Fibroblast of villous mesenchyme (primary cell): ENCODE measurements at regions not wholly inside any gene's neighbourhood (a gene's known extent, or its start where the extent isn't known, plus 50 kb on each side); places are given as distances from the start of the nearest gene placed in this dataset.
"Not testable (repeated sequence)": the region's sequence is repeated elsewhere in the genome, so short reads cannot be mapped to it uniquely, and the experiment has no call there.

Experiments used
- DNase-seq: peaks from one replicate; pipeline ENCODE4 v3.0.0-alpha.2; 2010; ENCODE audit warnings: low read depth
- H3K4me3 ChIP-seq: 2 replicates; pipeline ENCODE4 v1.5.1; 2011; ENCODE audit warnings: low read depth, mild to moderate bottlenecking, low read length
- TF ChIP-seq, protein P1 (sequence below): IDR thresholded peaks from 2 replicates; pipeline ENCODE4 v1.5.1; 2012; ENCODE audit warnings: low read depth, mild to moderate bottlenecking, low read length; ENCODE audit not compliant: insufficient read depth

DNA sequence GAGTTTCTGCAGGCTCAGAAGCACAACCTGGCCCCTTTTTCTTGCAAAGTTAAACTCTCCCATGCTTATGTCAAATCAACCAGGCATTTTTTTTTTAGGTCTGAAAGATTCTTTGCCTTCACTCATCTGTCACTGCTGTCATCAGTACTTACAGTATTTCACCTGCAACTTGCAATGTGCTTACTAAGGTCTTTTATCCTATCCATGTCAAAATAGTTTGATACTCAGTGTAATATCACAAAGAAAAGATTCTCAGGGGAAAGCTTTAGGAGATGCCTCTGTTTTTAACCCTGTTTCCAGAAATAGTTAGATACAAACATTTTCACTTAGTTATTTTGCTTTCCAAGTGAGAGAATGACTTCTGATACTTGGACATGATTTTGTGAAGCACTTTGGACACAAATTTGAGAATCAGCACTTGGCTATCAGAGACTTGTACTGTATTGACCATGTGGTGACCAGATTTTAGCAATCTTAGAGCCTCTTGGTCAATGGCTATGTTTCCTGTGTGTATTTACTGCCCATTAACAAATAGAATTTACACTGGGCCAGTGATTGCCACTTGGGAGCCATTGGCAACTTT lies 428.2 kb downstream of the IRX1 start:
- H3K4me3 ChIP-seq, result no peak overlapping the region
- TF ChIP-seq, protein P1, sequence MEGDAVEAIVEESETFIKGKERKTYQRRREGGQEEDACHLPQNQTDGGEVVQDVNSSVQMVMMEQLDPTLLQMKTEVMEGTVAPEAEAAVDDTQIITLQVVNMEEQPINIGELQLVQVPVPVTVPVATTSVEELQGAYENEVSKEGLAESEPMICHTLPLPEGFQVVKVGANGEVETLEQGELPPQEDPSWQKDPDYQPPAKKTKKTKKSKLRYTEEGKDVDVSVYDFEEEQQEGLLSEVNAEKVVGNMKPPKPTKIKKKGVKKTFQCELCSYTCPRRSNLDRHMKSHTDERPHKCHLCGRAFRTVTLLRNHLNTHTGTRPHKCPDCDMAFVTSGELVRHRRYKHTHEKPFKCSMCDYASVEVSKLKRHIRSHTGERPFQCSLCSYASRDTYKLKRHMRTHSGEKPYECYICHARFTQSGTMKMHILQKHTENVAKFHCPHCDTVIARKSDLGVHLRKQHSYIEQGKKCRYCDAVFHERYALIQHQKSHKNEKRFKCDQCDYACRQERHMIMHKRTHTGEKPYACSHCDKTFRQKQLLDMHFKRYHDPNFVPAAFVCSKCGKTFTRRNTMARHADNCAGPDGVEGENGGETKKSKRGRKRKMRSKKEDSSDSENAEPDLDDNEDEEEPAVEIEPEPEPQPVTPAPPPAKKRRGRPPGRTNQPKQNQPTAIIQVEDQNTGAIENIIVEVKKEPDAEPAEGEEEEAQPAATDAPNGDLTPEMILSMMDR, result no peak
- DNase-seq, result no peak

DNA sequence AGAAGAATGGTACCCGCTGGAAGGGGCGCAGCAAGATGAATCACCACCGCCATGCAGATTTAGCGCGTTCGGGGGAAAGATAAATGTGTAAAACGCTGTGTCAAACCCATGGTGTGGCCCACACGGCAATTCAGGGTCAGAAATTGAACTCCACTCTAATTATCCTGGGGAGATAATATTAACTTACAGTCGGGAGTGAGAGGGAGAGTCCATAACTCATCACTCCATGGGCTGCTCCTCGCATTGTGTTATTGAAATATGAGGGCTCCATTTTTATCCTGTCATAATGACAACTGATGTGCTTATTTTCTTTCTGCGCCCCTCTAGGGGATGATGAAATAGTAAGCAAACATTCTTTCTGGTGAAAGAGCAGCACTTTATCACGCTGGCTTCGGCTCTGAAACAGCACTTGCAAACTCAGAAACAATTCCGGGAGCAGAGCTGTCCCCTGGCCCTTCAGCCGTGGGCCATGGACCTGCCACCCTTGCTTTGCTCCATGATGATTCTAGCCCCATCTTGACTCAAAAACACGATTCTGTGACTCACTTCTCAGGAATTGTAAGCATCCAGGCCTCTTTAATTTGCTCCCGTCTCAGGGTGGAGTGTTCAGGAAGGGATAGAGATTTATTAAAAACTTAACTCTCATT lies 431.6 kb downstream of the IRX1 start:
- DNase-seq, result no peak
- TF ChIP-seq, protein P1, result no peak
- no peak overlapping the region for H3K4me3 ChIP-seq

DNA sequence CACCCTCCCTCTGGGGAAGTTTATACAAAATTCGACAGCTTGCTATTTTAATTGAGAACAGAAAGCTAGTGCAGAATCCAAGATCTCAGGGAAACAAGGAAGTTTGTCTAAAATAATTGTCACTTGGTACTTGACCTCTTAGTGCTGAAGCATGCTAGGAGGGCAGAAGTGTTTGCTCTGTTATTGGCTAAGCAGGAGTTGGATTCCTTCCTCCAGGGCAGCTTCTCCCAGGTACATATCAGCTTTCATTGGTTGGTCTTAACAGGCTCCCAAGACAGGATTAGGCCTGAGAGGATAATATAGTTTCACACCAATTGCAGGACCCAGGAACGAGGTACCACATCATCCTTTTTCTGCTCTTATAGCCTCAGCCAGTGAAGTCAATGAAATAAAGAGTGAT lies 432.8 kb downstream of the IRX1 start:
- no peak overlapping the region for H3K4me3 ChIP-seq
- DNase-seq, result no peak
- TF ChIP-seq, protein P1, result no peak

DNA sequence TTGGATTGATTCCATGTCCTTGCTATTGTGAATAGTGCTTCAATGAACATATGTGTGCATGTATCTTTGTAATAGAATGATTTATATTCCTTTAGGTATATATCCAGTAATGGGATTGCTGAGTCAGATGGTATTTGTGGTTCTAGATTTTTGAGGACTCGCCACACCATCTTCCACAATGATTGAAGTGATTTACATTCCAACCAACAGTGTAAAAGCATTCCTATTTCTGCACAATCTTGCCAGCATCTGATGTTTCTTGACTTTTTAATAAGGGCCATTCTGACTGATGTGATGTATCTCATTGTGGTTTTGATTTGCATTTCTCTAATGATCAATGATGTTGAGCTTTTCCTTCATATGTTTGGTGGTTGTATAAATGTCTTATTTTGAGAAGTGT lies 437.9 kb downstream of the IRX1 start:
- DNase-seq, H3K4me3 ChIP-seq: not testable (repeated sequence)

DNA sequence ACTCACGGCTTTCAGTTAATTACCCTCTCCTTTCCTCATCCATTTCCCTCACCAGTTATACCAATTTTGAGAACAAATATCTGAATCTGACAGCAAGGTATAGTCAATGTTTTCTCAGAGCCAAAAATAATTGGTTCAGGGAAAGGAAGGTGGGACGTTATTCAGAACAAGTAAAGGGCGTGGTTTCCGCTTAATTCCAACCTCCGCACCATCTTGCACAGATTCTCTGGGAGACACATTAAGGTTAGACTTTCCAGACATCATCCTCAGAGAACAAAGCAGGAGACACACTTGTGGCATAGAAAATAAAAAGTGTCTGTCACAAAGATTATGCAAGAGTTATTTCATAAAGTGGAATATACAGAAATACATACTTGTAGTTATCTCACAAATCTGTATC lies 441.2 kb downstream of the IRX1 start:
- DNase-seq, result no peak
- H3K4me3 ChIP-seq, result no peak overlapping the region
- TF ChIP-seq, protein P1, result no peak

DNA sequence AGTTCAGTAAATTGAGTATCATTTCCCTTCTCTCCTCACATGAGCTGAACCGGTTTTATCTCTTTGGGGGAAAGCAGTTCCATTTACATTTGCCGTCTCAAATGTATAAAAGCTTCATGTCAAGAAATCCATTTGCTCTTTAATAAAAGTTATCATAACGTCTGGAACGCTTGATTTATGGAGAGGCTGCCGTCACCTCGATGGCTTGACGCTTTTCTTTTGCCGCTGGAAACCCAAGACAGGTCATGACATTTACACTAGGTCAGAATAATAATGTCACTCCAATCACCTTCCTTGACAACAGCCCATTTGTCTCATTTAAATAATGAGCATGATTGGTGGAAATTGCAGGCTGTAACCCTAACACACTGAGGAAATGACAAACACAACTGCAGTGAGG lies 443.4 kb downstream of the IRX1 start:
- DNase-seq, result no peak
- no peak overlapping the region for H3K4me3 ChIP-seq
- TF ChIP-seq, protein P1, result no peak

DNA sequence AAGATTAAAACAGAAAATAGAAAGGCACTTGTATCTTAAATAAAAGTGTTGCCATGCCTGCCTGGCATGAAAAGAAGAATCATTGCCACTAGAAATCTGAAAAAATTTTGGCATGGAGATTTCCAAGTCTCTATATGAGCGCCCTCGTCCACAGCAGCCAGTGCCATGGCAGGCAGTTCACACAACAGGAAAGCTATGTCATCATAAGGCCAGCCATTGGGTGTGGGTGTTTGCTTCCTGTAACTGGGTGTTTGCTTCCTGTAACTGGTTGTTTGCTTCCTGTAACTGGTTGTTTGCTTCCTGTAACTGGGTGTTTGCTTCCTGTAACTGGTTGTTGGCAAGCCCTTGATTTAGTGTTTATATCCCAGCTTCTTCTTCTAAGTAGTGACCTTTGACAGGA lies 446.7 kb downstream of the IRX1 start:
- DNase-seq, result no peak
- no peak overlapping the region for H3K4me3 ChIP-seq
- TF ChIP-seq, protein P1, result no peak
